SK-N-MC (cell line): ENCODE measurements at regions not wholly inside any gene's neighbourhood (a gene's known extent, or its start where the extent isn't known, plus 50 kb on each side); places are given as distances from the start of the nearest gene placed in this dataset.

Experiments
- EZH2 ChIP-seq: fragments of 200-600 bp; sonication (generic); IDR thresholded peaks from one replicate; pipeline ENCODE4 v1.6.1; 2017; ENCODE audit warnings: antibody characterized with exemption
- POLR2AphosphoS5 ChIP-seq: IDR thresholded peaks from 2 replicates; pipeline ENCODE4 v1.6.1; 2012; ENCODE audit warnings: mild to moderate bottlenecking, low read depth, low read length, borderline replicate concordance

DNA sequence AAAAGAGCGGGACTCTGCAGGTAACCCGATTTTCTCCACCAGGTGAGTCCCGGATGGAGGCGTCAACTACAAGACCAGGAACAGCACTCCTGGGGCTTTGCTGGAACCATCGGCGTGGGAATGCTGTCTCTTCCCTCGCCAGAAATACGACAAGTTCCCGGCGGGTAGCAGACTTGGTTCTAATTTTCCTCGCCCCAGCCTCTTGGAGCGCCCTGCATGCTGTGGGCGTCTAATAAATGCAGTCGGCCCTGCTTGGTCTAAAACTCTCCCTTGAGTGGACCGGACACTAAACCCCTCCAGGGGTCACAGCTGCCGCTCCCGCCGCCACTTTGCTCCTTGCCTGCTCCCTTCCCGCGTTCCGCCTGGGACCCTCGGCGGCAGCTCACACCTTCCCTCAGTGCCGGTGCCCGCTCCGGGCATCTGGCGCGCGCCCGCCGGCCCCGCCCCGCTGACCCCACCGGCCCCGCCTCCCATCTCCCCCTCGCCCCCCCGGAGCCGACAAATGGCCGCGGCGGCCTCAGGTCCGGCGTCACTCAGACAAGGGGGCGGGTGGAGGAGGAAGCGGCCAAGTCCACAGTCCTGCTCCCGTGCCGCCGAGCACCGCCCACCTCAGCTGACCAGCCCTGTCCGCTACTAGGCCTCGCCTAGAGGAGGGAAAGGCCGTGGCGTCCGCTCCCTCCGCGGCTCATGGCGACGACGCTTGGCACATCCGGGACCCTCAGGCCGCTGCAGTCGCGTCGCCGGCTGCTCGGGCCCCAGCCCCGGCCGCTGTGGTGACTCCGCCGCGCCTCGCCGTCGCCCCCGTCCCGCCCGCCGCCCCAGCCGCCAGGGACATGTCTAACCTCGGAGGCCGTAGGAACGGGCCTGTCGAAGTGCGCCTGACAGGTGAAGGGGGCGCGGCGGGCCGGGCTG is 65.8 kb downstream of the KPNA2 start:
- TF ChIP-seq POLR2AphosphoS5 (peak; percentile 39; the same call in 1 of the 2 replicates), EZH2 (no peak)
